ENCODE measurements at regions not wholly inside any gene's neighbourhood (a gene's known extent, or its start where the extent isn't known, plus 50 kb on each side); places are given as distances from the start of the nearest gene placed in this dataset.

- Histone ChIP-seq H2AFZ (no peak overlapping the region), H3K4me3 (no peak overlapping the region), H3K27ac (no peak overlapping the region), H3K4me1 (replicated peaks; ENCODE audit: insufficient read depth) (peaks cover 23% of the 10 kb centered on the region), H3K79me2 (ENCODE audit: low read depth) (no peaks in the 10 kb centered on the region), H3K9me2 (ENCODE audit: insufficient read depth) (no peaks in the 10 kb centered on the region), H3K27me3 (ENCODE audit: insufficient read depth, low read depth) (no peaks in the 10 kb centered on the region), H3K36me3 (ENCODE audit: low read depth) (no peaks in the 10 kb centered on the region), H4K20me1 (ENCODE audit: insufficient read depth) (no peaks in the 10 kb centered on the region), H3K9me3 (ENCODE audit: insufficient read depth, low read depth) (no peaks in the 10 kb centered on the region), H3K4me2 (no peak overlapping the region), H3F3A (ENCODE audit: insufficient read depth, low read depth) (no peaks in the 10 kb centered on the region)
- intact Hi-C loops (cut with micrococcal nuclease; ENCODE audit: unreplicated experiment), result no loop called here
- TF ChIP-seq EZH2 (IDR thresholded peaks at IDR 0.05; ENCODE audit: low read depth) (no peak), CTCF (conservative IDR thresholded peaks at IDR 0.05) (no peak)
- DNase-seq, result no peak
- BruUV-seq (replicated peaks), result no TSS peak
- ChIA-PET POLR2A (ENCODE audit: unreplicated experiment) (no interaction called here), CTCF (no interaction called here)
Measured at GRCh38 chr14:34088914-34089313, 138.0 kb upstream of the EGLN3 start.

- ChIA-PET POLR2A (ENCODE audit: unreplicated experiment) (no interaction called here), CTCF (no interaction called here)
- H3K27ac ChIP-seq, result no peak overlapping the region
- no peak for TF ChIP-seq CTCF (conservative IDR thresholded peaks at IDR 0.05)
- TF ChIP-seq EZH2 (IDR thresholded peaks at IDR 0.05; ENCODE audit: low read depth), result no peak
- no peak for DNase-seq
- H3K9me3 ChIP-seq (ENCODE audit: insufficient read depth, low read depth), result no peaks in the 10 kb centered on the region
- no peaks in the 10 kb centered on the region for H4K20me1 ChIP-seq (ENCODE audit: insufficient read depth)
- H3K4me3 ChIP-seq, result no peak overlapping the region
- intact Hi-C loops (cut with micrococcal nuclease; ENCODE audit: unreplicated experiment), result no loop called here
- no peaks in the 10 kb centered on the region for H3K36me3 ChIP-seq (ENCODE audit: low read depth)
- H2AFZ ChIP-seq, result no peak overlapping the region
- peaks cover 31% of the 10 kb centered on the region for H3K4me1 ChIP-seq (replicated peaks; ENCODE audit: insufficient read depth)
- peaks cover 4% of the 10 kb centered on the region; the same call in 1 of the 2 replicates for H3F3A ChIP-seq (ENCODE audit: insufficient read depth, low read depth)
- H3K79me2 ChIP-seq (ENCODE audit: low read depth), result no peaks in the 10 kb centered on the region
- no TSS peak for BruUV-seq (replicated peaks)
- no peaks in the 10 kb centered on the region for H3K9me2 ChIP-seq (ENCODE audit: insufficient read depth)
- H3K4me2 ChIP-seq, result no peak overlapping the region
- H3K27me3 ChIP-seq (ENCODE audit: insufficient read depth, low read depth), result no peaks in the 10 kb centered on the region
Measured at GRCh38 chr14:34087571-34087970, 136.7 kb upstream of the EGLN3 start.

GRCh38 chr14:34086223-34086757 lies 135.4 kb upstream of the EGLN3 start:
- H2AFZ ChIP-seq, result no peak overlapping the region
- H3K4me2 ChIP-seq, result no peak overlapping the region
- intact Hi-C loops (cut with micrococcal nuclease; ENCODE audit: unreplicated experiment), result no loop called here
- ChIA-PET POLR2A (ENCODE audit: unreplicated experiment) (no interaction called here), CTCF (no interaction called here)
- BruUV-seq (replicated peaks), result no TSS peak
- TF ChIP-seq EZH2 (IDR thresholded peaks at IDR 0.05; ENCODE audit: low read depth) (no peak), CTCF (conservative IDR thresholded peaks at IDR 0.05) (no peak)
- no peaks in the 10 kb centered on the region for H3K9me3 ChIP-seq (ENCODE audit: insufficient read depth, low read depth)
- no peaks in the 10 kb centered on the region for H3K79me2 ChIP-seq (ENCODE audit: low read depth)
- no peaks in the 10 kb centered on the region for H3K27me3 ChIP-seq (ENCODE audit: insufficient read depth, low read depth)
- H4K20me1 ChIP-seq (ENCODE audit: insufficient read depth), result no peaks in the 10 kb centered on the region
- H3K4me1 ChIP-seq (replicated peaks; ENCODE audit: insufficient read depth), result peaks cover 39% of the 10 kb centered on the region
- no peak overlapping the region for H3K27ac ChIP-seq
- peaks cover 16% of the 10 kb centered on the region for H3F3A ChIP-seq (ENCODE audit: insufficient read depth, low read depth)
- H3K9me2 ChIP-seq (ENCODE audit: insufficient read depth), result no peaks in the 10 kb centered on the region
- H3K36me3 ChIP-seq (ENCODE audit: low read depth), result no peaks in the 10 kb centered on the region
- no peak for DNase-seq
- H3K4me3 ChIP-seq, result no peak overlapping the region
